H1 (cell line): ENCODE measurements at regions not wholly inside any gene's neighbourhood (a gene's known extent, or its start where the extent isn't known, plus 50 kb on each side); places are given as distances from the start of the nearest gene placed in this dataset.
A peak's percentile ranks its signal among the peaks of the same experiment; 100 is the strongest.

ENCODE experiments used
- CTCF ChIA-PET: fragments of 300-600 bp; sonication (Branson Sonifier 250); formaldehyde crosslinking; loops from one replicate; lab custom pipeline; 2021; ENCODE audit not compliant: partially characterized antibody; lab: Charles Lee
- POLR2A ChIA-PET: fragments of 300-600 bp; sonication (Branson Sonifier 250); formaldehyde crosslinking; loops from one replicate; lab custom pipeline; 2021; ENCODE audit warnings: inconsistent platforms; ENCODE audit not compliant: partially characterized antibody; lab: Charles Lee
- DNase-seq, 2 experiments: peaks; one replicate each; pipeline versions ENCODE4 v3.0.0 to v3.0.0-alpha.2; 2010 to 2022; ENCODE audit warnings: low spot score in 2 of 2, low read depth in 1 of 2, mixed read lengths in 1 of 2
- FAIRE-seq: peaks from 2 replicates; lab custom pipeline; 2011; peaks lifted over from hg19 to GRCh38; lab: Jason Lieb, UNC
- H2AFZ ChIP-seq: 2 replicates; pipeline ENCODE4 v1.8.1; 2012; ENCODE audit warnings: low read length, inconsistent platforms
- H2AK5ac ChIP-seq: 2 replicates; pipeline ENCODE4 v1.6.1; 2013; ENCODE audit warnings: low read depth, low read length
- H2BK120ac ChIP-seq: replicated peaks from 2 replicates; pipeline ENCODE3; 2013; ENCODE audit warnings: low read depth, low read length, inconsistent platforms
- H2BK12ac ChIP-seq: 2 replicates; pipeline ENCODE4 v1.6.1; 2013; ENCODE audit warnings: low read depth, low read length
- H2BK15ac ChIP-seq: 2 replicates; pipeline ENCODE4 v1.6.1; 2013; ENCODE audit warnings: low read length
- H2BK20ac ChIP-seq: 2 replicates; pipeline ENCODE4 v1.6.1; 2013; ENCODE audit warnings: low read length
- H2BK5ac ChIP-seq: 2 replicates; pipeline ENCODE4 v1.6.1; 2013; ENCODE audit warnings: low read depth, low read length
- H3K14ac ChIP-seq: 2 replicates; pipeline ENCODE4 v1.6.1; 2013; ENCODE audit warnings: inconsistent platforms; ENCODE audit not compliant: insufficient read length
- H3K18ac ChIP-seq: 2 replicates; pipeline ENCODE4 v1.6.1; 2013; ENCODE audit warnings: low read length; ENCODE audit errors: extremely low read depth
- H3K23ac ChIP-seq: 2 replicates; pipeline ENCODE4 v1.6.1; 2013; ENCODE audit warnings: inconsistent platforms; ENCODE audit not compliant: insufficient read length
- H3K23me2 ChIP-seq: 2 replicates; pipeline ENCODE4 v1.6.1; 2013; ENCODE audit warnings: low read depth, low read length
- H3K27ac ChIP-seq: 2 replicates; pipeline ENCODE4 v1.6.1; 2011; ENCODE audit warnings: low read depth, low read length, inconsistent platforms
- H3K27me3 ChIP-seq, 4 experiments: replicated peaks in 1 of 4; 1 replicate in 1 of 4; 2 replicates in 3 of 4; pipeline versions ENCODE4 v1.6.1 to v1.8.1; 2011 to 2013; ENCODE audit warnings: low read length in 3 of 4, mild to moderate bottlenecking in 3 of 4, inconsistent platforms in 2 of 4, mixed read lengths in 2 of 4, moderate library complexity in 1 of 4; ENCODE audit not compliant: control insufficient read depth in 3 of 4, insufficient read depth in 3 of 4; ENCODE audit errors: extremely low read depth in 1 of 4
- H3K36me3 ChIP-seq, 4 experiments: 2 replicates each; pipeline versions ENCODE4 v1.6.1 to v1.8.1; 2011 to 2013; ENCODE audit warnings: mild to moderate bottlenecking in 4 of 4, low read length in 3 of 4, moderate library complexity in 2 of 4, control low read depth in 1 of 4, inconsistent platforms in 1 of 4; ENCODE audit not compliant: insufficient read depth in 4 of 4, control insufficient read depth in 2 of 4
- H3K4ac ChIP-seq: replicated peaks from 2 replicates; pipeline ENCODE3; 2013; ENCODE audit warnings: low read length, low read depth, mixed read lengths, inconsistent platforms; ENCODE audit not compliant: insufficient read length
- H3K4me1 ChIP-seq, 4 experiments: replicated peaks in 1 of 4; 1 replicate in 1 of 4; 2 replicates in 3 of 4; pipeline versions ENCODE4 v1.6.1 to v1.8.1; 2011 to 2013; ENCODE audit warnings: low read length in 3 of 4, inconsistent platforms in 2 of 4, mixed read lengths in 1 of 4; ENCODE audit not compliant: insufficient read depth in 4 of 4, control insufficient read depth in 3 of 4
- H3K4me2 ChIP-seq, 2 experiments: 2 replicates each; pipeline versions ENCODE4 v1.6.1 to v1.8.1; 2011 to 2013; ENCODE audit warnings: low read depth in 2 of 2, low read length in 2 of 2, control low read depth in 1 of 2, inconsistent platforms in 1 of 2, mild to moderate bottlenecking in 1 of 2; ENCODE audit not compliant: insufficient read depth in 1 of 2
- H3K4me3 ChIP-seq, 4 experiments: fragments of 200-600, 300-600 bp in 1 of 4; sonication (generic), shearing (Covaris generic), sonication (Bioruptor Twin) in 1 of 4; 2 replicates each; pipeline versions ENCODE4 v1.5.1 to v1.8.1; 2011 to 2016; ENCODE audit warnings: low read length in 4 of 4, low read depth in 3 of 4, control low read depth in 2 of 4, inconsistent platforms in 2 of 4, mild to moderate bottlenecking in 2 of 4, mixed read lengths in 1 of 4, moderate library complexity in 1 of 4; ENCODE audit not compliant: insufficient read depth in 2 of 4; ENCODE audit errors: extremely low read depth in 1 of 4
- H3K56ac ChIP-seq: replicated peaks from 2 replicates; pipeline ENCODE3; 2013; ENCODE audit warnings: low read depth, mild to moderate bottlenecking, mixed read lengths, low read length, inconsistent platforms; ENCODE audit not compliant: insufficient read length
- H3K79me1 ChIP-seq: 2 replicates; pipeline ENCODE4 v1.6.1; 2013; ENCODE audit warnings: low read depth, low read length, control low read depth
- H3K79me2 ChIP-seq, 2 experiments: 2 replicates each; pipeline versions ENCODE4 v1.6.1 to v1.8.1; 2012 to 2013; ENCODE audit warnings: low read length in 2 of 2, mild to moderate bottlenecking in 2 of 2, inconsistent platforms in 1 of 2; ENCODE audit not compliant: insufficient read depth in 2 of 2, control insufficient read depth in 1 of 2
- H3K9ac ChIP-seq, 4 experiments: replicated peaks in 1 of 4; 1 replicate in 1 of 4; 2 replicates in 3 of 4; pipeline versions ENCODE4 v1.6.1 to v1.8.1; 2011 to 2013; ENCODE audit warnings: low read depth in 3 of 4, low read length in 3 of 4, control low read depth in 2 of 4, mild to moderate bottlenecking in 2 of 4, moderate library complexity in 2 of 4, inconsistent platforms in 1 of 4; ENCODE audit errors: extremely low read depth in 1 of 4
- H3K9me3 ChIP-seq, 2 experiments: 2 replicates each; pipeline versions ENCODE4 v1.6.1 to v1.8.1; 2012 to 2013; ENCODE audit warnings: mild to moderate bottlenecking in 2 of 2, moderate library complexity in 2 of 2, control low read depth in 1 of 2, inconsistent platforms in 1 of 2, low read depth in 1 of 2, low read length in 1 of 2, mixed read lengths in 1 of 2; ENCODE audit not compliant: insufficient read depth in 2 of 2
- H4K20me1 ChIP-seq, 2 experiments: replicated peaks in 1 of 2; 2 replicates each; pipeline versions ENCODE3 to v1.8.1; 2011 to 2013; ENCODE audit warnings: inconsistent platforms in 2 of 2, low read length in 2 of 2, mild to moderate bottlenecking in 1 of 2; ENCODE audit not compliant: insufficient read depth in 2 of 2, control insufficient read depth in 1 of 2
- H4K5ac ChIP-seq: 2 replicates; pipeline ENCODE4 v1.6.1; 2013; ENCODE audit warnings: low read length, low read depth, mixed read lengths, inconsistent platforms; ENCODE audit not compliant: insufficient read length
- H4K8ac ChIP-seq: 2 replicates; pipeline ENCODE4 v1.8.0; 2013; ENCODE audit warnings: mild to moderate bottlenecking, moderate library complexity, low read length, inconsistent platforms; ENCODE audit not compliant: insufficient read depth; ENCODE audit errors: extremely low read depth
- H4K91ac ChIP-seq: replicated peaks from 2 replicates; pipeline ENCODE3; 2013; ENCODE audit warnings: low read length, mixed read lengths, inconsistent platforms; ENCODE audit not compliant: insufficient read length
- BRCA1 ChIP-seq: IDR thresholded peaks from 2 replicates; pipeline ENCODE4 v1.6.1; 2012; ENCODE audit warnings: low read depth, low read length, improper control_type of control experiment
- WGBS, 2 experiments: shearing (Covaris generic) in 1 of 2; methylation state at CpG; one replicate each; pipeline versions ENCODE4 v1.1.6 to v1.1.7; 2013 to 2015; ENCODE audit warnings: low lambda C conversion rate in 2 of 2, mixed read lengths in 2 of 2, inconsistent platforms in 1 of 2, low coverage in 1 of 2, missing lambda C conversion rate in 1 of 2; ENCODE audit not compliant: insufficient replicate concordance in 2 of 2, insufficient coverage in 1 of 2, insufficient read length in 1 of 2; ENCODE audit errors: extremely low coverage in 1 of 2, missing lambda C conversion rate in 1 of 2; 5-methylcytosine and 5-hydroxymethylcytosine counted together

DNA sequence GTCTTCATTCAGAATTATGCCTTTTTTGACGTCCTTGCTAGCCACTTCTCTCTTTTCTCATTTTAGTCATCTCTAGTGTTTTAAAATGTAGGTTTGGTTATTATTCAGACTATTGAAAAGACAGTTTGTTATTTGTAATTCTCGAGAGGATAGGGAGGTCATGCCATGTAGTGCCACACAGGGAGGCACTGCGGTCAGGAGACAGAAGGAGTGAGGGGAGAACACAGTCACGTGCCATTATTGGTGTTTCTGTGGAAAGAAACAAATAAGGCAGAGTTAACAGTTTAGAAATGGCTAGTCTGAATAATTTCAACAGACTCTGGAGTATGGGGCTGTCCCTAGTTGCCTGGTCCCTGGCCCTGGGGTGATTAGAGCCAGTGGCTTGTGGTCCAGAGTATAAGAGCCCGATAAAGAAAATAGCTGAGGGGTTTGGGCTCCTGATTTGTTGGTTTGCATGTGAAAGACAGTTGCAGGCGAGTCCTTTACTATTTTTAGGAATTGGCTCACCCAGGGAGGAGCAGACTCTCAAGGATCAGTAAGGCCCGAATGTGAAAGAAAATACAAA, 278.1 kb upstream of the SEL1L start:
- H3K9me3 ChIP-seq: no peaks in the 10 kb centered on the region
- H3K23me2 ChIP-seq: no peaks in the 10 kb centered on the region
- no peak overlapping the region for H3K14ac ChIP-seq
- H2BK5ac ChIP-seq: no peak overlapping the region
- peak overlapping the region; percentile 55 for H2BK120ac ChIP-seq
- no peak for FAIRE-seq
- H2AFZ ChIP-seq: no peak overlapping the region
- no peak overlapping the region for H4K91ac ChIP-seq
- H3K9ac ChIP-seq: no peak overlapping the region
- no peak overlapping the region for H4K5ac ChIP-seq
- 0 out of 4 replicates have a peak overlapping the region, but pooled peaks of 1 of the 2 experiments have one; percentile 6 for H3K4me2 ChIP-seq
- H3K18ac ChIP-seq: no peak overlapping the region
- ChIA-PET POLR2A (no interaction called here), CTCF (no interaction called here)
- no peak overlapping the region for H2AK5ac ChIP-seq
- no peak overlapping the region for H4K8ac ChIP-seq
- no peak overlapping the region for H3K4ac ChIP-seq
- no peaks in the 10 kb centered on the region for H3K27me3 ChIP-seq
- H2BK12ac ChIP-seq: no peak overlapping the region
- no peak overlapping the region for H2BK20ac ChIP-seq
- no peak overlapping the region for H2BK15ac ChIP-seq
- no peak for DNase-seq
- H3K79me2 ChIP-seq: no peaks in the 10 kb centered on the region
- no peaks in the 10 kb centered on the region for H3K79me1 ChIP-seq
- no peak overlapping the region for H3K23ac ChIP-seq
- no peak overlapping the region for H3K56ac ChIP-seq
- 59% methylated on average over 7 of the region's 7 CpGs; no CpG with 5 or more reads in 1 of the 2 experiments for WGBS, 2 experiments
- H3K4me1 ChIP-seq: peaks cover 0 to 5% (median 2%) of the 10 kb centered on the region in 4 experiments; a peak in 3 of 7 replicates
- H3K27ac ChIP-seq: no peak overlapping the region
- H4K20me1 ChIP-seq: no peaks in the 10 kb centered on the region
- no peak overlapping the region for H3K4me3 ChIP-seq
- no peak for TF ChIP-seq BRCA1
- TF ChIP-seq, all 59 proteins: peak for 0
- no peaks in the 10 kb centered on the region for H3K36me3 ChIP-seq
